ENCODE measurements at regions not wholly inside any gene's neighbourhood (a gene's known extent, or its start where the extent isn't known, plus 50 kb on each side); places are given as distances from the start of the nearest gene placed in this dataset.

DNA sequence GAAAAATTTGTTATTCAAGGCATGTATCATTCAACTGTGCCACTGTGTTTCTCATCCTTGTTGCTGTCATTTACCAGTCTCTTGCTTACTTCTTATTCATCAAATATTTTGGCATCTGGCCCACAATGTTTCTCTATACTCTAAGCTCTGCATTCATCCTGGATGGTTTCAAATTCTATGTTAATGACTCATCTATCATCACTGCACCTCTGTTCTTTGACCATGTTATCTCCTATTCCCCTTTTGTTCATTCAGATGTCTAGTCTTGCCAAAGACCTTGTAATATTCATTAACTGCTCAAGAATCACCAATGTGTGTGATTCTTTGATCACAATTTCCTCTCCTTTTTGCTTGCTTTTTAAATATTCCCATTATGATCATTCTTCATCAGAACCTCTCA, 54.6 kb upstream of the PRKACB start:
- TF ChIP-seq, protein P1, sequence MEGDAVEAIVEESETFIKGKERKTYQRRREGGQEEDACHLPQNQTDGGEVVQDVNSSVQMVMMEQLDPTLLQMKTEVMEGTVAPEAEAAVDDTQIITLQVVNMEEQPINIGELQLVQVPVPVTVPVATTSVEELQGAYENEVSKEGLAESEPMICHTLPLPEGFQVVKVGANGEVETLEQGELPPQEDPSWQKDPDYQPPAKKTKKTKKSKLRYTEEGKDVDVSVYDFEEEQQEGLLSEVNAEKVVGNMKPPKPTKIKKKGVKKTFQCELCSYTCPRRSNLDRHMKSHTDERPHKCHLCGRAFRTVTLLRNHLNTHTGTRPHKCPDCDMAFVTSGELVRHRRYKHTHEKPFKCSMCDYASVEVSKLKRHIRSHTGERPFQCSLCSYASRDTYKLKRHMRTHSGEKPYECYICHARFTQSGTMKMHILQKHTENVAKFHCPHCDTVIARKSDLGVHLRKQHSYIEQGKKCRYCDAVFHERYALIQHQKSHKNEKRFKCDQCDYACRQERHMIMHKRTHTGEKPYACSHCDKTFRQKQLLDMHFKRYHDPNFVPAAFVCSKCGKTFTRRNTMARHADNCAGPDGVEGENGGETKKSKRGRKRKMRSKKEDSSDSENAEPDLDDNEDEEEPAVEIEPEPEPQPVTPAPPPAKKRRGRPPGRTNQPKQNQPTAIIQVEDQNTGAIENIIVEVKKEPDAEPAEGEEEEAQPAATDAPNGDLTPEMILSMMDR (IDR thresholded peaks at IDR 0.05): no peak
- TF ChIP-seq POLR2A (IDR thresholded peaks at IDR 0.05): no peak

Measured in adrenal gland (tissue), 5 donors.